HepG2 (cell line): ENCODE measurements at regions not wholly inside any gene's neighbourhood (a gene's known extent, or its start where the extent isn't known, plus 50 kb on each side); places are given as distances from the start of the nearest gene placed in this dataset.

Source experiments
- EP300 ChIP-seq, 3 experiments: sonication (generic) in 1 of 3; formaldehyde crosslinking in 1 of 3; IDR thresholded peaks; 2 replicates each; pipeline versions ENCODE4 v1.5.1 to v1.6.1; 2011 to 2020; ENCODE audit warnings: low read depth in 2 of 3, low read length in 2 of 3, borderline replicate concordance in 1 of 3, improper control_type of control experiment in 1 of 3, mild to moderate bottlenecking in 1 of 3, missing genetic modification reagents in 1 of 3, moderate library complexity in 1 of 3
- ESRRA ChIP-seq: sonication (generic); formaldehyde crosslinking; IDR thresholded peaks from 2 replicates; pipeline ENCODE4 v1.5.1; 2020; ENCODE audit warnings: mild to moderate bottlenecking, low read depth, missing genetic modification reagents
- GATAD1 ChIP-seq: IDR thresholded peaks from 2 replicates; pipeline ENCODE4 v1.6.1; 2016; ENCODE audit warnings: missing genetic modification reagents, missing compliant biosample characterization
- KAT2B ChIP-seq: fragments of 150-350 bp; IDR thresholded peaks from 2 replicates; pipeline ENCODE4 v1.6.1; 2014; ENCODE audit warnings: low read depth, low read length, borderline replicate concordance
- MTA1 ChIP-seq: sonication (generic); formaldehyde crosslinking; IDR thresholded peaks from 2 replicates; pipeline ENCODE4 v1.4.0; 2020; ENCODE audit warnings: missing genetic modification reagents, mild to moderate bottlenecking, borderline replicate concordance
- NFKBIZ ChIP-seq: IDR thresholded peaks from 2 replicates; pipeline ENCODE4 v1.6.1; 2018; ENCODE audit warnings: missing genetic modification reagents, missing compliant biosample characterization
- PAWR ChIP-seq: sonication (generic); formaldehyde crosslinking; IDR thresholded peaks from 2 replicates; pipeline ENCODE4 v1.4.0; 2020; ENCODE audit warnings: missing genetic modification reagents, mild to moderate bottlenecking, borderline replicate concordance
- RARA ChIP-seq: IDR thresholded peaks from 2 replicates; pipeline ENCODE4 v1.6.1; 2016; ENCODE audit warnings: missing genetic modification reagents, missing compliant biosample characterization
- REST ChIP-seq, 2 experiments: IDR thresholded peaks; 2 replicates each; pipeline ENCODE4 v1.6.1; 2011 to 2012; ENCODE audit warnings: low read length in 2 of 2, borderline replicate concordance in 1 of 2, low read depth in 1 of 2, mild to moderate bottlenecking in 1 of 2, moderate library complexity in 1 of 2
- TSC22D2 ChIP-seq: sonication (generic); formaldehyde crosslinking; IDR thresholded peaks from 2 replicates; pipeline ENCODE4 v1.5.1; 2020; ENCODE audit warnings: missing genetic modification reagents, mild to moderate bottlenecking, borderline replicate concordance
- ZBTB7B ChIP-seq: sonication (generic); formaldehyde crosslinking; IDR thresholded peaks from 2 replicates; pipeline ENCODE4 v1.4.0; 2020; ENCODE audit warnings: missing genetic modification reagents
- ZNF431 ChIP-seq: sonication (generic); formaldehyde crosslinking; IDR thresholded peaks from 2 replicates; pipeline ENCODE4 v1.9.0; 2022; ENCODE audit warnings: missing genetic modification reagents, low read depth, mild to moderate bottlenecking, borderline replicate concordance
- ZNF446 ChIP-seq: sonication (generic); formaldehyde crosslinking; IDR thresholded peaks from 2 replicates; pipeline ENCODE4 v1.5.0; 2020; ENCODE audit warnings: mild to moderate bottlenecking, missing genetic modification reagents
- ZNF646 ChIP-seq: sonication (generic); formaldehyde crosslinking; IDR thresholded peaks from 2 replicates; pipeline ENCODE4 v1.9.0; 2021; ENCODE audit warnings: mild to moderate bottlenecking, missing genetic modification reagents
- ZNF800 ChIP-seq: sonication (generic); formaldehyde crosslinking; IDR thresholded peaks from 2 replicates; pipeline ENCODE4 v1.4.0; 2020; ENCODE audit warnings: missing genetic modification reagents
- TF ChIP-seq, protein P1 (sequence below): sonication (generic); formaldehyde crosslinking; IDR thresholded peaks from 2 replicates; pipeline ENCODE4 v1.4.0; 2020; ENCODE audit warnings: low read depth, mild to moderate bottlenecking, missing genetic modification reagents

- TF ChIP-seq REST (IDR thresholded peaks at IDR 0.05; ENCODE audit: borderline replicate concordance in 1 of 2, low read depth in 1 of 2, low read length in 2 of 2), result peak in 1 of 2 experiments; percentile 40; a peak in 1 of 4 replicates
- peak; percentile 59; the same call in 1 of the 2 replicates for TF ChIP-seq ZBTB7B (CRISPR knock-in tag)
- TF ChIP-seq ESRRA, result no peak
- TF ChIP-seq KAT2B, result no peak
- TF ChIP-seq TSC22D2 (CRISPR knock-in tag), result no peak
- TF ChIP-seq EP300 (IDR thresholded peaks at IDR 0.05; ENCODE audit: low read depth in 2 of 2, low read length in 2 of 2), result peak in 1 of 2 experiments; percentile 71; a peak in 1 of 4 replicates
- no peak for TF ChIP-seq EP300 (CRISPR knock-in tag; IDR thresholded peaks at IDR 0.05; ENCODE audit: borderline replicate concordance)
- TF ChIP-seq MTA1, result no peak
- TF ChIP-seq GATAD1, result no peak
- no peak for TF ChIP-seq ZNF431 (CRISPR knock-in tag)
- no peak for TF ChIP-seq NFKBIZ
- TF ChIP-seq, protein P1, sequence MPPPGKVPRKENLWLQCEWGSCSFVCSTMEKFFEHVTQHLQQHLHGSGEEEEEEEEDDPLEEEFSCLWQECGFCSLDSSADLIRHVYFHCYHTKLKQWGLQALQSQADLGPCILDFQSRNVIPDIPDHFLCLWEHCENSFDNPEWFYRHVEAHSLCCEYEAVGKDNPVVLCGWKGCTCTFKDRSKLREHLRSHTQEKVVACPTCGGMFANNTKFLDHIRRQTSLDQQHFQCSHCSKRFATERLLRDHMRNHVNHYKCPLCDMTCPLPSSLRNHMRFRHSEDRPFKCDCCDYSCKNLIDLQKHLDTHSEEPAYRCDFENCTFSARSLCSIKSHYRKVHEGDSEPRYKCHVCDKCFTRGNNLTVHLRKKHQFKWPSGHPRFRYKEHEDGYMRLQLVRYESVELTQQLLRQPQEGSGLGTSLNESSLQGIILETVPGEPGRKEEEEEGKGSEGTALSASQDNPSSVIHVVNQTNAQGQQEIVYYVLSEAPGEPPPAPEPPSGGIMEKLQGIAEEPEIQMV (CRISPR knock-in tag), result no peak
- no peak for TF ChIP-seq ZNF446 (CRISPR knock-in tag)
- peak; percentile 55; the same call in 1 of the 2 replicates for TF ChIP-seq RARA (CRISPR knock-in tag)
- no peak for TF ChIP-seq PAWR (CRISPR knock-in tag)
- no peak for TF ChIP-seq ZNF800
- peak; percentile 43; the same call in 1 of the 2 replicates for TF ChIP-seq ZNF646
These were observed 220.2 kb downstream of the HNMT start (continued) for GRCh38 chr2:138184428-138184827.
